Type B pancreatic cell (in vitro differentiated cells): ENCODE measurements at regions not wholly inside any gene's neighbourhood (a gene's known extent, or its start where the extent isn't known, plus 50 kb on each side); places are given as distances from the start of the nearest gene placed in this dataset.

Experiments used
- DNase-seq: peaks from one replicate; pipeline ENCODE4 v3.0.0; 2021; ENCODE audit warnings: mixed read lengths; ENCODE audit not compliant: unreplicated experiment; ENCODE audit errors: extremely low spot score
- H3K27ac Mint-ChIP-seq: 2 replicates; pipeline ENCODE4 v1.8.0; 2021; ENCODE audit warnings: mild to moderate bottlenecking, mixed read lengths
- H3K27me3 Mint-ChIP-seq: 2 replicates; pipeline ENCODE4 v1.8.0; 2021; ENCODE audit warnings: mixed read lengths
- H3K36me3 Mint-ChIP-seq: 2 replicates; pipeline ENCODE4 v1.8.0; 2021; ENCODE audit warnings: mixed read lengths
- H3K4me1 Mint-ChIP-seq: one replicate; pipeline ENCODE4 v1.8.0; 2021; ENCODE audit warnings: mixed read lengths; ENCODE audit not compliant: unreplicated experiment
- H3K4me3 Mint-ChIP-seq: 2 replicates; pipeline ENCODE4 v1.8.0; 2021; ENCODE audit warnings: mild to moderate bottlenecking, mixed read lengths
- H3K9me3 Mint-ChIP-seq: 2 replicates; pipeline ENCODE4 v1.8.0; 2021; ENCODE audit warnings: mixed read lengths
- TF ChIP-seq, protein P1 (sequence below): fragments of 200-600 bp; sonication (generic); conservative IDR thresholded peaks from 2 replicates; pipeline ENCODE4 v1.5.0; 2021; ENCODE audit warnings: antibody characterized with exemption, mild to moderate bottlenecking

DNA sequence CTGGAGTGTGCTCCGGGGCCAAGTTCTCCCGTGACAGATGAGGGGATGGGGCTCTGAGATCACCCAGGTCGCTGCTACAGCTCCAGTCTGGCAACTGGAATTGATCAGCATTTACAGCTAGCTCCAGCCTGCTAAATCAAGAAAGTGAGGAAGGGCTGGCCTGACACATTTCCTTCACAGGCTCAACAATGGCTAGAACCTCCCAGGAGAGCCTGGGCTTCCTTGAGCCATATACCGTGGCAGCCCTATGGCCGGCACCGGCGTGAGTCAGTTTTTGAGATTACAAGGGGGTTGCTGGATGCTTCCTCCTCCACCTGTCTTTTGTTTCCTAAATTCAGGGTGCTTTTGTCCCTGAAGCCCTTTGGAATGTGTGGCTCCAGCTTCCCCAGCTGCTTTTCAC lies 104.2 kb downstream of the ETS2 start:
- peak overlapping the region; percentile 89 for H3K27ac Mint-ChIP-seq
- H3K36me3 Mint-ChIP-seq = peaks cover 5% of the 10 kb centered on the region
- TF ChIP-seq, protein P1, sequence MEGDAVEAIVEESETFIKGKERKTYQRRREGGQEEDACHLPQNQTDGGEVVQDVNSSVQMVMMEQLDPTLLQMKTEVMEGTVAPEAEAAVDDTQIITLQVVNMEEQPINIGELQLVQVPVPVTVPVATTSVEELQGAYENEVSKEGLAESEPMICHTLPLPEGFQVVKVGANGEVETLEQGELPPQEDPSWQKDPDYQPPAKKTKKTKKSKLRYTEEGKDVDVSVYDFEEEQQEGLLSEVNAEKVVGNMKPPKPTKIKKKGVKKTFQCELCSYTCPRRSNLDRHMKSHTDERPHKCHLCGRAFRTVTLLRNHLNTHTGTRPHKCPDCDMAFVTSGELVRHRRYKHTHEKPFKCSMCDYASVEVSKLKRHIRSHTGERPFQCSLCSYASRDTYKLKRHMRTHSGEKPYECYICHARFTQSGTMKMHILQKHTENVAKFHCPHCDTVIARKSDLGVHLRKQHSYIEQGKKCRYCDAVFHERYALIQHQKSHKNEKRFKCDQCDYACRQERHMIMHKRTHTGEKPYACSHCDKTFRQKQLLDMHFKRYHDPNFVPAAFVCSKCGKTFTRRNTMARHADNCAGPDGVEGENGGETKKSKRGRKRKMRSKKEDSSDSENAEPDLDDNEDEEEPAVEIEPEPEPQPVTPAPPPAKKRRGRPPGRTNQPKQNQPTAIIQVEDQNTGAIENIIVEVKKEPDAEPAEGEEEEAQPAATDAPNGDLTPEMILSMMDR = no peak
- peaks cover 6% of the 10 kb centered on the region for H3K27me3 Mint-ChIP-seq
- no peak overlapping the region for H3K4me3 Mint-ChIP-seq
- DNase-seq = no peak
- H3K4me1 Mint-ChIP-seq = peaks cover 13% of the 10 kb centered on the region
- H3K9me3 Mint-ChIP-seq = peaks cover 3% of the 10 kb centered on the region

DNA sequence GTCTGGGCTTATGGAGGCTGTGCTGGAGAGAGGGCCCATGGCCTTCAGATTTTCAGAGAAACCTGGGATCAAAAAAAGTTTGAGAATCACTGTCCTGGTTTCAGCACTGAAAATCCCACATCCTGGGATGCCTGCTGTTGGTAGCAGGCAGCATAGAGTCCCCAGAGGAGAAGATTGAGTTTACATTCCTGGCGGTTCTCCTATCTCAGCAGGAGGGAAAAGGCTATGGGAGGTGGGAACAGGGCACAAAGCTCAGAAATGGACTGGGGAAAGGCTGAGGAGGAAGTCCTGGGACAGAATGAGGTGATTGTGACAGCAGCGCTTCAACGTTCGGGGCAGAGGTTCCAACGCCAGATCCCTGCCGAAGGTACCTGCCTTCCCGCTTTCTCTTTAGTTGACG lies 103.4 kb downstream of the ETS2 start:
- Mint-ChIP-seq H3K4me3 (no peak overlapping the region), H3K27ac (peak overlapping the region; percentile 89), H3K4me1 (peaks cover 13% of the 10 kb centered on the region), H3K27me3 (peaks cover 6% of the 10 kb centered on the region), H3K36me3 (peaks cover 5% of the 10 kb centered on the region), H3K9me3 (peaks cover 5% of the 10 kb centered on the region)
- DNase-seq = no peak
- TF ChIP-seq, protein P1 = no peak

DNA sequence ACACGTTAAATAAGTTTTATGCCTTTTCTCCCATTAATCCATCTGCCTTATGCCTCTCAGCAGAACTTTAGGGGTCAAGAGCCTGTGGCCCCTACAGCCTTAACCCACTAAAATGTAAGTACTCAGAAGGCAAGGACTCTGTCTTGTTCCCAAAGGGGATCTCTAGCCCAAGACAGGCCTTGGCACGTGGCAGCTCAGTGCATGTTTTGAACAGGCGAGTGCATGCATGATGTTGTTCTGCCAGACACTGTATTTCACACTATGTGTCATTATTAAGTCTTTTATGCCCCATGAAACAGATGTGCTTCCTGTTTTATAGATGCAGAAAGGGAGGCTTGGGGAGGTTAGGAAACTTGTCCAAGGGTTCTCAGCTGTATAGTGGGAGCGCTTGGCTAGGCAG lies 102.8 kb downstream of the ETS2 start:
- Mint-ChIP-seq H3K9me3 (peaks cover 5% of the 10 kb centered on the region), H3K4me1 (peaks cover 13% of the 10 kb centered on the region), H3K4me3 (no peak overlapping the region), H3K27me3 (peaks cover 6% of the 10 kb centered on the region), H3K27ac (peak overlapping the region; percentile 99), H3K36me3 (peaks cover 5% of the 10 kb centered on the region)
- TF ChIP-seq, protein P1 = no peak
- no peak for DNase-seq

DNA sequence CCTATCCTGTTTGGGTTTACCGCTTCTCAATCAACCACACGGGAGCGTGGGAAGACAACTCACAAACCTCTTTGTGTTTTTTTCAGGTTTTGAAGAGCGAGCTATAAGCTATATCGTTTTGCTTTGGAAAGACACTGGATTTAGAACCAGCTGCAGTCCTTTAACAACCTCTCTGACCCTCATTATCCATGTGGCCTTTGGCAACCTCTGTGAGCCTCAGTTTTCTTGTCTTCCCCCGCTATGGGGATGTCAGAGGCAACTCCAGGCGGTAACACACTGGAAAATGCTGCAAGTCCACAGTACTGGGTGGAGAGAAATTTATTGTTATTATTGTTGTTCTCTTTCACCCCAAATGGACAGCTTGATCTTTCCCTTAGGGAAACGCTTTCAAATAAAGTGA lies 100.0 kb downstream of the ETS2 start:
- Mint-ChIP-seq H3K4me1 (peaks cover 9% of the 10 kb centered on the region), H3K9me3 (peaks cover 9% of the 10 kb centered on the region), H3K4me3 (no peak overlapping the region), H3K27me3 (peaks cover 3% of the 10 kb centered on the region), H3K36me3 (peaks cover 9% of the 10 kb centered on the region), H3K27ac (no peak overlapping the region)
- DNase-seq = no peak
- TF ChIP-seq, protein P1 = no peak

DNA sequence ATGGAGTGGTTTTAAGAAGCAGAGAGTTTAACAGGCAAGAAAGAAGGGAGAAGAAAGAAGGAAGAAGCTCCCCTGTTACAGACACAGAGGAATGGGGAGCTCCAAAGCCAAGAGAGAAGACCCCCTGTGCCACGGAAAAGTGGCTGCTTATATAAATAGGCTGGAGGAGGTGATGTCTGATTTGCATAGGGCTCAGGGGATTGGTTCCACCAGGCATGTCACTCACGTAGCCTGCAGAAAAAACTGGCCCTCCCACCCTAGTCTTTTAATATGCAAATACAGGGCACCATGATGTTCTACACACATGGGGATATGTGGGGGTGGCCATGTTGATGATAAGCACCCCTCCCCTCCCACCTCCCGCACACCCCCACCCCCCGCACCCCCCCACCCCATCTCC lies 99.6 kb downstream of the ETS2 start:
- Mint-ChIP-seq H3K4me3 (no peak overlapping the region), H3K9me3 (peaks cover 9% of the 10 kb centered on the region), H3K27ac (peak overlapping the region; percentile 52), H3K36me3 (peaks cover 9% of the 10 kb centered on the region), H3K4me1 (peaks cover 9% of the 10 kb centered on the region), H3K27me3 (peaks cover 3% of the 10 kb centered on the region)
- TF ChIP-seq, protein P1 = no peak
- no peak for DNase-seq

DNA sequence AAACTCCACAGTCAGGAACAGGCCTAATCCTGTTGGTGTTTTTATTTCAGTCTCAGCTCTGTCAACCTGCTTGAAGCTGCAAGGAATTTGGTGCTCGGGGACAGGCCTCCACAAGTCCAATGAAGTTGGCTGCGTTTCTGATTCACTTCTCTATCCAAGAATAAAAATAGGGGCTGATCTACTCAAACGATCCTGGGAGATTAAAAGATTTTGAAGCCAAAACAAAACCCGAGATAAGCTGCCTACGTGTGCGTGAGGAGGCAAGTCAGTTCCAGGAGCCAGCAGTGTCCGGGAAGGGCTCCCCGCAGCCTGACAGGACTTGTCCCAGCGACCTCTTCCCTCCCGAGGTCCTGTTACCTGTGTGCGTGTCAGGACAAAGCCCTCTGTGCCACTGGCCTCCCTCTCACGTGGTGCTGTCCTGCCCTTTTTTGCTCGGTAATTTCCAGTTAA lies 98.0 kb downstream of the ETS2 start:
- TF ChIP-seq, protein P1 = no peak
- H3K4me3 Mint-ChIP-seq = no peak overlapping the region
- H3K9me3 Mint-ChIP-seq = peaks cover 9% of the 10 kb centered on the region
- peaks cover 3% of the 10 kb centered on the region for H3K27me3 Mint-ChIP-seq
- peak overlapping the region; percentile 64 for H3K27ac Mint-ChIP-seq
- peaks cover 9% of the 10 kb centered on the region for H3K36me3 Mint-ChIP-seq
- DNase-seq = no peak
- H3K4me1 Mint-ChIP-seq = peaks cover 9% of the 10 kb centered on the region
